Stomach smooth muscle (tissue), 2 donors: ENCODE measurements at regions not wholly inside any gene's neighbourhood (a gene's known extent, or its start where the extent isn't known, plus 50 kb on each side); places are given as distances from the start of the nearest gene placed in this dataset.

Experiments used
- H3K27ac ChIP-seq: one replicate; pipeline ENCODE4 v1.7.0; 2013; ENCODE audit warnings: mild to moderate bottlenecking, low read length, inconsistent platforms
- H3K27me3 ChIP-seq, 2 donors: one replicate each; pipeline ENCODE4 v1.7.0; 2013; ENCODE audit warnings: low read length in 2 of 2; ENCODE audit not compliant: insufficient read depth in 2 of 2, control insufficient read depth in 1 of 2
- H3K36me3 ChIP-seq, 2 donors: one replicate each; pipeline ENCODE4 v1.7.0; 2013; ENCODE audit warnings: low read length in 2 of 2; ENCODE audit not compliant: control insufficient read depth in 2 of 2, insufficient read depth in 2 of 2
- H3K4me1 ChIP-seq: one replicate; pipeline ENCODE4 v1.7.0; 2013; ENCODE audit warnings: low read length; ENCODE audit not compliant: control insufficient read depth, insufficient read depth
- H3K4me3 ChIP-seq, 2 donors: one replicate each; pipeline ENCODE4 v1.7.0; 2013; ENCODE audit warnings: low read length in 2 of 2
- H3K9ac ChIP-seq, 2 donors: one replicate each; pipeline ENCODE4 v1.7.0; 2013; ENCODE audit warnings: low read length in 2 of 2, mild to moderate bottlenecking in 1 of 2
- H3K9me3 ChIP-seq, 2 donors: one replicate each; pipeline ENCODE4 v1.7.0; 2013; ENCODE audit warnings: low read length in 2 of 2; ENCODE audit not compliant: control insufficient read depth in 2 of 2
- donor health status: healthy.
- donor health status: Pancreatic carcinoma.

DNA sequence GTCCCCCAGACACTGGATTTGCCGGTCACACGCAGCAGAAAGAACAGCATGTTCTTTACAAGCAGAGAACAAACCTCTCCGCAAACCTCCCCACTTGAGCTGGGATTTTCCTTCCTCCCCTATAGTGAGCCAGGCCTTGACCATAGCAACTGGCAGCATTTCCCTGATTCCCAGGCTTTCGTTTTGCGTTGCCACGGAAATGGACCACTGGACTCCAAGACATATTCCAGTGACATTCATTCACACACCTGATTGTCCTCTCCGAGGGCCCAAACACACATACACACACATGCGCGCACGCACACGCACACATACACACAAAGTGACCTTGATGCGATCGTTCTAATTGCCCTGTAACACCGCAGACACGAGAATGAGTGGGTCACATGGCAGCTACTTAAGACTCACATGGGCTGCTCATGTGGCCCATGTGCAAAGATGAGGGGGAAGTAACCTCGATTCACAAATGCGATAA lies 80.9 kb upstream of the CPEB4 start:
- Histone ChIP-seq H3K27ac (no peak overlapping the region), H3K27me3 (no peaks in the 10 kb centered on the region), H3K36me3 (no peaks in the 10 kb centered on the region), H3K9ac (no peak overlapping the region), H3K9me3 (peaks cover 0 to 2% of the 10 kb centered on the region in 2 donors), H3K4me3 (no peak overlapping the region), H3K4me1 (no peaks in the 10 kb centered on the region)

DNA sequence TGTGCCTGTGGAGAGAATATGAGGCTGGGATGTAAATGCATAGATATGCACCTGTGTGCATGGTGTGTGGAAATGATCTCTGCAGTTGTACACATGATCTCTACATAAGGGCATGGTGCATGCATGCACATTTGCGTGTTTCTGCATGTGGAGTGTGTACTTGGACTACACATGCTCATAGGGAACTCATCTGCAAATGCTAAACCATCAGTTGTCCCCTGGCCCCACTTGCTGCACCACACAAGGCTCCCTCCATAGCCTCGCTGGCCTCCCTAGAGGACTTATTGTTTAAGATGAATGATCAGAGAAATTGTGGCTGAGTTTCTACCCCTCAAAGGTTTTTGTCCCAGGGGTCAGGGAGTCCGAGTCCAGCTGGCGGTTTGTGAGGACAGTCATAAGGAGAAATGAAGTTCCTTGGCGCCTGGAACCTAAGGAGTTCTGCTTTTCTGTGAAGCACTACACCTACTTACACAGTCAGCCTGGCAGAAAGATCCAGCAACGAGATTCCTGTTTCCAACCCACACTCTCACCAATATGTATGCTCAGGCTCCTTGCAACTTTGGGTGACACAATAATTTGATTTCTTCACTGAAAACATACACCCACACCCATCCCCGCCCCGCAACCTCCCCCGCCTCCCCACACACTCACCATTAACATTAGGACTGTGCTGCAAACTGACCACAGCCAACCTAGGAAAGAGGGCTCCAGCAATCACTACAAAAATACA lies 79.9 kb upstream of the CPEB4 start:
- Histone ChIP-seq H3K36me3 (no peaks in the 10 kb centered on the region), H3K9ac (no peak overlapping the region), H3K9me3 (peaks cover 0 to 2% of the 10 kb centered on the region in 2 donors), H3K4me3 (no peak overlapping the region), H3K4me1 (no peaks in the 10 kb centered on the region), H3K27ac (no peak overlapping the region), H3K27me3 (no peaks in the 10 kb centered on the region)

DNA sequence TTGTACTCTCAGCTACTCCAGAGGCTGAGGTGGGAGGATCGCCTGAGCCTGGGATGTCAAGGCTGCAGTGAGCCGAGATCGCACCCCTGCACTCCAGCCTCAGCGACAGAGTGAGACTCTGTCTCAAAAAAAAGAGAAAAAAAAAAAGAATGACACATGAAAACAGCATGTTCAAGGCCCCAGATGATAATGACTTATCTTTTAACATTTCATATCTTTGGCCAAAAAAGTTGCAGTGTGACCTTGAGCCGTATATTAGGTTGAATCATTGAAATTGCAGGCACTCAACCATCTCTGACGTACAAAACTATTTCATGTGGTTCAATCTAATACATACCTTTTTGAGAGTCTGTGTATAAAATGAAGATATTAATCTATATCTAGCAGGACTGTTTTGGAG lies 79.1 kb upstream of the CPEB4 start:
- Histone ChIP-seq H3K27ac (no peak overlapping the region), H3K4me1 (no peaks in the 10 kb centered on the region), H3K9me3 (peaks cover 0 to 2% of the 10 kb centered on the region in 2 donors), H3K36me3 (no peaks in the 10 kb centered on the region), H3K9ac (no peak overlapping the region), H3K27me3 (no peaks in the 10 kb centered on the region), H3K4me3 (no peak overlapping the region)

GRCh38 chr5:173812811-173813550 lies 75.2 kb upstream of the CPEB4 start:
- Histone ChIP-seq H3K27ac (no peak overlapping the region), H3K4me3 (no peak overlapping the region), H3K4me1 (no peaks in the 10 kb centered on the region), H3K36me3 (no peaks in the 10 kb centered on the region), H3K9me3 (no peaks in the 10 kb centered on the region), H3K27me3 (no peaks in the 10 kb centered on the region), H3K9ac (no peak overlapping the region)

- Histone ChIP-seq H3K27me3 (no peaks in the 10 kb centered on the region), H3K9ac (no peak overlapping the region), H3K9me3 (no peaks in the 10 kb centered on the region), H3K27ac (no peak overlapping the region), H3K4me3 (no peak overlapping the region), H3K4me1 (no peaks in the 10 kb centered on the region), H3K36me3 (no peaks in the 10 kb centered on the region)
Measured at GRCh38 chr5:173814053-173814452, 74.1 kb upstream of the CPEB4 start.

DNA sequence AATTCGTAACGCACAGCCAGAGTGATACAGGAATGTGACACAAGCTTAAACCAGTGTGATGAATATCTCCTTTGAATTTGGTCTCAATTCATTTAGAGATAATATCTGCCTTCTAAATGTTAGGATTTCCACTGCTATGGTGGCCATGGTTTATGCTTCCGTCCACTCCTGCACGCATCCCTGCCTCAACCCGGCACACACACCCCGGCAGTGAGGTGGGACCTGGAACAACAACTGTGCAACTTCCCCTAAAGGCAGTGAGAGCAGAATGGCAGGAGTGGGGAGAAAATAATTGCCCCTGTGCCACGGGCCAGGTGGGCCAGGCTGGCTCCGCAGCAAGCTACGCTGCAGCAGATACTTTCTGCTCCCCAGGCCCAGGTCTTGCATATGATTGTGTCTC lies 72.6 kb upstream of the CPEB4 start:
- Histone ChIP-seq H3K4me1 (no peaks in the 10 kb centered on the region), H3K27ac (no peak overlapping the region), H3K9me3 (peaks cover 0 to 3% of the 10 kb centered on the region in 2 donors), H3K36me3 (no peaks in the 10 kb centered on the region), H3K4me3 (no peak overlapping the region), H3K9ac (no peak overlapping the region), H3K27me3 (no peaks in the 10 kb centered on the region)

- no peaks in the 10 kb centered on the region for H3K4me1 ChIP-seq
Measured at GRCh38 chr5:173816728-173817127, 71.4 kb upstream of the CPEB4 start.

GRCh38 chr5:173817561-173817960 lies 70.6 kb upstream of the CPEB4 start:
- Histone ChIP-seq H3K9me3 (peaks cover 0 to 3% of the 10 kb centered on the region in 2 donors), H3K27me3 (no peaks in the 10 kb centered on the region), H3K27ac (no peak overlapping the region)

More at GRCh38 chr5:173816728-173817127, 71.4 kb upstream of the CPEB4 start:
- peaks cover 0 to 3% of the 10 kb centered on the region in 2 donors for H3K9me3 ChIP-seq
- H3K4me3 ChIP-seq: no peak overlapping the region
- no peak overlapping the region for H3K27ac ChIP-seq
- H3K27me3 ChIP-seq: no peaks in the 10 kb centered on the region
- no peaks in the 10 kb centered on the region for H3K36me3 ChIP-seq
- H3K9ac ChIP-seq: no peak overlapping the region

DNA sequence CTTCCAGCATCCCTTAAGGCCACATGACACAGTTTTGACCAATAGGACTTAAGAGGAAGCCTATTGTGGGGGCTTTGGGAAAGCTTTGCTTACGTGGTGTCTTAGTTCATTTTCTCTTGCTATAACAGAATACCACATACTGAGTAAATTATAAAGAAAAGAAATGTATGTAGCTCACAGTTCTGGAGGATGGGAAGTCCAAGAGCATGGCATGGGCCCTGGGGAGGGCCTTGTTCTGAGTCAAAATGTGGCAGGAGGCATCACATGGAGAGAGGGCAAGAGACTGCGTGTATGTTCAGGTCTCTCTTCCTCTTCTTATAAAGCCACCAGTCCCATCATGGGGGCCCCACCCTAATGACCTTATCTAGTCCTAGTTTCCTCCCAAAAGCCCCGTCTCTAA lies 68.6 kb upstream of the CPEB4 start:
- no peak overlapping the region for H3K27ac ChIP-seq
- peaks cover 0 to 3% of the 10 kb centered on the region in 2 donors for H3K9me3 ChIP-seq
- H3K27me3 ChIP-seq: no peaks in the 10 kb centered on the region

More at GRCh38 chr5:173817561-173817960, 70.6 kb upstream of the CPEB4 start:
- H3K9ac ChIP-seq: no peak overlapping the region
- no peaks in the 10 kb centered on the region for H3K36me3 ChIP-seq
- no peaks in the 10 kb centered on the region for H3K4me1 ChIP-seq
- H3K4me3 ChIP-seq: no peak overlapping the region

DNA sequence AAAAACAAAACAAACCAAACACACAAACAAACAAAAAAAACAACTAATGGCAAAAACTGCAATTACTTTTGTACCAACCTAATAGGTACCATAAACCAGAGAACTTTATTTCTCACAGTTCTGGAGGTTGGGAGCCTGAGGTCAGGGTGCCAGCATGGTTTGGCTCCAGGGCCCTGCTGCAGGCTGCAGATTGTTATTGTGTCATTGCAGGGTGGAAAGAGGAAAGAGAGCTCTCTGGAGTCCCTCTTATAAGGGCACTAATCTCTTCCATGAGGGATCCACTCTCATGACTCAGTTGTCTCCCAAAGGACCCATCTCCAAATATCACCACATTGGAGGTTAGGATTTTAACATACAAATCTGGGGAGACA lies 64.9 kb upstream of the CPEB4 start:
- H3K9ac ChIP-seq: no peak overlapping the region

More for the DNA sequence above, 68.6 kb upstream of the CPEB4 start:
- Histone ChIP-seq H3K4me3 (no peak overlapping the region), H3K9ac (no peak overlapping the region), H3K4me1 (peaks cover 3% of the 10 kb centered on the region), H3K36me3 (no peaks in the 10 kb centered on the region)

More for the DNA sequence above, 64.9 kb upstream of the CPEB4 start:
- Histone ChIP-seq H3K9me3 (peaks cover 0 to 9% of the 10 kb centered on the region in 2 donors), H3K36me3 (no peaks in the 10 kb centered on the region), H3K27me3 (no peaks in the 10 kb centered on the region), H3K4me3 (no peak overlapping the region), H3K27ac (no peak overlapping the region), H3K4me1 (peaks cover 3% of the 10 kb centered on the region)
